ENCODE measurements at regions not wholly inside any gene's neighbourhood (a gene's known extent, or its start where the extent isn't known, plus 50 kb on each side); places are given as distances from the start of the nearest gene placed in this dataset.

GRCh38 chr16:85258166-85258565 is 145.9 kb upstream of the CIBAR2 start:
- Histone ChIP-seq H3K27ac (no peak overlapping the region), H3K36me3 (no peaks in the 10 kb centered on the region), H3K4me1 (no peaks in the 10 kb centered on the region), H3K27me3 (peaks cover 8% of the 10 kb centered on the region), H3K4me3 (no peak overlapping the region), H3K9me3 (no peaks in the 10 kb centered on the region)
- DNase-seq (ENCODE audit: low spot score in 2 of 2): no peak
- no peak for TF ChIP-seq POLR2A (IDR thresholded peaks at IDR 0.05)
- TF ChIP-seq CTCF (IDR thresholded peaks at IDR 0.05): no peak
- TF ChIP-seq POLR2AphosphoS5 (IDR thresholded peaks at IDR 0.05): no peak
- no peak for TF ChIP-seq EP300 (IDR thresholded peaks at IDR 0.05)
- 68% methylated on average over 4 of the region's 12 CpGs for WGBS

GRCh38 chr16:85258629-85259028 is 146.4 kb upstream of the CIBAR2 start:
- no peaks in the 10 kb centered on the region for H3K9me3 ChIP-seq
- H3K4me3 ChIP-seq: no peak overlapping the region
- no peak overlapping the region for H3K27ac ChIP-seq
- H3K4me1 ChIP-seq: no peaks in the 10 kb centered on the region
- TF ChIP-seq EP300 (IDR thresholded peaks at IDR 0.05) (no peak), POLR2A (IDR thresholded peaks at IDR 0.05) (no peak), POLR2AphosphoS5 (IDR thresholded peaks at IDR 0.05) (no peak), CTCF (IDR thresholded peaks at IDR 0.05) (no peak)
- peaks cover 8% of the 10 kb centered on the region for H3K27me3 ChIP-seq
- DNase-seq (ENCODE audit: low spot score in 2 of 2): no peak
- H3K36me3 ChIP-seq: no peaks in the 10 kb centered on the region
- 53% methylated on average over 3 of the region's 18 CpGs for WGBS

GRCh38 chr16:85259115-85259831 is 147.0 kb upstream of the CIBAR2 start:
- TF ChIP-seq POLR2AphosphoS5 (IDR thresholded peaks at IDR 0.05): no peak
- TF ChIP-seq EP300 (IDR thresholded peaks at IDR 0.05): no peak
- TF ChIP-seq CTCF (IDR thresholded peaks at IDR 0.05): no peak
- no peak for TF ChIP-seq POLR2A (IDR thresholded peaks at IDR 0.05)
- H3K4me3 ChIP-seq: no peak overlapping the region
- WGBS: 65% methylated on average over 18 of the region's 19 CpGs

GRCh38 chr16:85259832-85260167 is 147.5 kb upstream of the CIBAR2 start:
- no peak for DNase-seq (ENCODE audit: low spot score in 2 of 2)
- TF ChIP-seq POLR2AphosphoS5 (IDR thresholded peaks at IDR 0.05) (no peak), EP300 (IDR thresholded peaks at IDR 0.05) (no peak), CTCF (IDR thresholded peaks at IDR 0.05) (no peak), POLR2A (IDR thresholded peaks at IDR 0.05) (no peak)
- WGBS: 92% methylated on average over 8 of the region's 9 CpGs

More at GRCh38 chr16:85259115-85259831, 147.0 kb upstream of the CIBAR2 start:
- H3K27ac ChIP-seq: no peak overlapping the region
- H3K4me1 ChIP-seq: no peaks in the 10 kb centered on the region
- DNase-seq (ENCODE audit: low spot score in 2 of 2): no peak
- H3K36me3 ChIP-seq: no peaks in the 10 kb centered on the region
- H3K27me3 ChIP-seq: peaks cover 8% of the 10 kb centered on the region
- no peaks in the 10 kb centered on the region for H3K9me3 ChIP-seq

GRCh38 chr16:85261204-85261603 is 148.9 kb upstream of the CIBAR2 start:
- no peak overlapping the region for H3K4me3 ChIP-seq
- no peak overlapping the region for H3K27ac ChIP-seq
- no peaks in the 10 kb centered on the region for H3K36me3 ChIP-seq
- TF ChIP-seq EP300 (IDR thresholded peaks at IDR 0.05) (no peak), CTCF (IDR thresholded peaks at IDR 0.05) (no peak), POLR2AphosphoS5 (IDR thresholded peaks at IDR 0.05) (no peak), POLR2A (IDR thresholded peaks at IDR 0.05) (no peak)
- WGBS: 79% methylated on average over 5 of the region's 10 CpGs
- DNase-seq (ENCODE audit: low spot score in 2 of 2): no peak
- peaks cover 8% of the 10 kb centered on the region for H3K27me3 ChIP-seq
- H3K4me1 ChIP-seq: no peaks in the 10 kb centered on the region
- H3K9me3 ChIP-seq: no peaks in the 10 kb centered on the region

More at GRCh38 chr16:85259832-85260167, 147.5 kb upstream of the CIBAR2 start:
- Histone ChIP-seq H3K36me3 (no peaks in the 10 kb centered on the region), H3K27ac (no peak overlapping the region), H3K27me3 (peaks cover 8% of the 10 kb centered on the region), H3K9me3 (no peaks in the 10 kb centered on the region), H3K4me1 (no peaks in the 10 kb centered on the region), H3K4me3 (no peak overlapping the region)
